ENCODE measurements at regions not wholly inside any gene's neighbourhood (a gene's known extent, or its start where the extent isn't known, plus 50 kb on each side); places are given as distances from the start of the nearest gene placed in this dataset.

DNA sequence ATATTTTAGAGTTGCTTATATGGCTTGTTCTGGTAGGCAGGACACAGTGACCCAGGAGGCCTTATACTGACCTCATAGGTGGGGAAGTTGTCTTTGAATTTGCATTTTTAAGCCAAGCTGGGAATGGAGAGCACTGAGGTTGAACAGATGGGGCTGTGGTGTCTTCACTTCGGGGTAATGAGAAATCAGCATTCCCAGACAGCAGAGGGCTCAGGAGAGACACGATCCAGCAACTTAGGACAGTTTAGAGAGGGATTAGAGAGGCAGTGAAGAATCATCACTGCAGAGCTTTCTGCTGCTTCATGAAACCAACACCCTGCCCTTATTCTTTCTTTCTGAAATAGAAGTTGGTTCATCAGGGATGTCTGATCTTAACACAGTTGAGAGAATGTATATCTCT is 202.4 kb downstream of the TDRD15 start:
- TF ChIP-seq PAWR (CRISPR knock-in tag; IDR thresholded peaks at IDR 0.05; ENCODE audit: borderline replicate concordance) (no peak), ZNF615 (CRISPR knock-in tag; IDR thresholded peaks at IDR 0.05; ENCODE audit: borderline replicate concordance) (no peak), ZNF33B (CRISPR knock-in tag; IDR thresholded peaks at IDR 0.05) (no peak)
- H3K79me2 ChIP-seq (ENCODE audit: insufficient read depth, low read length) = no peaks in the 10 kb centered on the region
- H4K20me1 ChIP-seq (ENCODE audit: insufficient read depth, low read length) = no peaks in the 10 kb centered on the region
- H3K9ac ChIP-seq (ENCODE audit: insufficient read depth, low read depth, low read length) = no peak overlapping the region
- no peak overlapping the region for H3K27ac ChIP-seq (ENCODE audit: extremely low read length, insufficient read depth, low read length)
- 0% methylated on average over 2 of the region's 2 CpGs for WGBS (ENCODE audit: low lambda C conversion rate)
- POLR2A ChIA-PET = no interaction called here
- no peaks in the 10 kb centered on the region for H3K4me1 ChIP-seq (ENCODE audit: insufficient read depth, low read length)
- H3K4me3 ChIP-seq (replicated peaks in 1 of 3; ENCODE audit: insufficient read depth in 1 of 3, low read depth in 2 of 3, low read length in 3 of 3) = no peak overlapping the region
- CTCF ChIA-PET (ENCODE audit: low intra/inter-chr PET ratio, low total read pairs) = no interaction called here
- H3K27me3 ChIP-seq (ENCODE audit: control insufficient read depth in 1 of 2, insufficient read depth in 2 of 2, low read length in 2 of 2) = no peaks in the 10 kb centered on the region; a peak in 2 of 5 replicates
- in situ Hi-C loops (cut with HindIII; ENCODE audit: extremely low pct_ligation_motif_present, low pct_unique_long_range_greater_than_20kb) = no loop called here
- FAIRE-seq (no peak), DNase-seq (ENCODE audit: low spot score) (no peak), ATAC-seq (peak; percentile 53)
- no peak overlapping the region for H2AFZ ChIP-seq (ENCODE audit: low read length)
- H3K4me2 ChIP-seq (ENCODE audit: low read depth, low read length) = no peak overlapping the region
- H3K9me3 ChIP-seq (ENCODE audit: low read length) = no peaks in the 10 kb centered on the region
- no peaks in the 10 kb centered on the region for H3K36me3 ChIP-seq (replicated peaks in 1 of 2; ENCODE audit: control insufficient read depth in 1 of 2, insufficient read depth in 2 of 2, low read length in 2 of 2)
- BruUV-seq (replicated peaks) = no TSS peak
- intact Hi-C loops (cut with micrococcal nuclease; ENCODE audit: unreplicated experiment) = no loop called here

DNA sequence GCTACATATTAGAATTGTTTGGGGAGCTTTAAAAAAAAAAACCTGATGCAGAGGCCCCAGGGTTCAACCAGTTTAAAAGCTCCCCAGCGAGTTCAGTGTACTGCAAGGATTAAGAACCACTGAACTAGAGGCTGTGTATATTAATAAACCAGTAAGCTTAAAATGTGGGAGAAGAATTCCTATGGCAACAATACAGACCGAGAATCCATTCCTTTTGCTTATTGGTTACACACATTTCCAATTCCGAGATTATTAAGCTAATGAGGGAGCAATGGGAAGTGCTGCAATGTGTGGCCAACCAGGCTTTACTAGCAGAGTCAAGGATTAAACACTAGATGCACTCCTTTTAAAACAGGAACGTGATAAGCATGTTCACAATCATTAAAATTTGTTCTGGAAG is 204.4 kb downstream of the TDRD15 start:
- ChIA-PET POLR2A (no interaction called here), CTCF (ENCODE audit: low intra/inter-chr PET ratio, low total read pairs) (no interaction called here)
- Histone ChIP-seq H3K27me3 (ENCODE audit: control insufficient read depth in 1 of 2, insufficient read depth in 2 of 2, low read length in 2 of 2) (no peaks in the 10 kb centered on the region; a peak in 1 of 5 replicates), H3K4me3 (replicated peaks in 1 of 3; ENCODE audit: insufficient read depth in 1 of 3, low read depth in 2 of 3, low read length in 3 of 3) (no peak overlapping the region), H3K9me3 (ENCODE audit: low read length) (no peaks in the 10 kb centered on the region), H3K9ac (ENCODE audit: insufficient read depth, low read depth, low read length) (no peak overlapping the region), H3K27ac (ENCODE audit: extremely low read length, insufficient read depth, low read length) (no peak overlapping the region), H3K36me3 (replicated peaks in 1 of 2; ENCODE audit: control insufficient read depth in 1 of 2, insufficient read depth in 2 of 2, low read length in 2 of 2) (no peaks in the 10 kb centered on the region), H3K4me2 (ENCODE audit: low read depth, low read length) (no peak overlapping the region), H2AFZ (ENCODE audit: low read length) (no peak overlapping the region), H3K4me1 (ENCODE audit: insufficient read depth, low read length) (no peaks in the 10 kb centered on the region), H4K20me1 (ENCODE audit: insufficient read depth, low read length) (no peaks in the 10 kb centered on the region), H3K79me2 (ENCODE audit: insufficient read depth, low read length) (no peaks in the 10 kb centered on the region)
- FAIRE-seq = no peak
- no TSS peak for BruUV-seq (replicated peaks)
- ATAC-seq = no peak
- in situ Hi-C loops (cut with HindIII; ENCODE audit: extremely low pct_ligation_motif_present, low pct_unique_long_range_greater_than_20kb) = no loop called here
- 0% methylated on average over 4 of the region's 4 CpGs for WGBS (ENCODE audit: low lambda C conversion rate)
- no peak for DNase-seq (ENCODE audit: low spot score)
- intact Hi-C loops (cut with micrococcal nuclease; ENCODE audit: unreplicated experiment) = no loop called here
- TF ChIP-seq MLLT10 (CRISPR knock-in tag; IDR thresholded peaks at IDR 0.05) (no peak), ZIK1 (CRISPR knock-in tag; IDR thresholded peaks at IDR 0.05; ENCODE audit: borderline replicate concordance, low read depth) (no peak), RNF2 (conservative IDR thresholded peaks at IDR 0.05; ENCODE audit: low read depth) (no peak), ZNF7 (CRISPR knock-in tag; IDR thresholded peaks at IDR 0.05) (no peak), RBM39 (IDR thresholded peaks at IDR 0.05; ENCODE audit: low read depth, low read length, poor library complexity, severe bottlenecking) (no peak), RAD51 (IDR thresholded peaks at IDR 0.05; ENCODE audit: borderline replicate concordance) (no peak), DMAP1 (CRISPR knock-in tag; IDR thresholded peaks at IDR 0.05) (no peak), EHMT2 (IDR thresholded peaks at IDR 0.05; ENCODE audit: borderline replicate concordance, low read depth, low read length) (no peak), NBN (conservative IDR thresholded peaks at IDR 0.05) (no peak), ZNF547 (CRISPR knock-in tag; IDR thresholded peaks at IDR 0.05) (no peak)
- TF ChIP-seq, protein P1, sequence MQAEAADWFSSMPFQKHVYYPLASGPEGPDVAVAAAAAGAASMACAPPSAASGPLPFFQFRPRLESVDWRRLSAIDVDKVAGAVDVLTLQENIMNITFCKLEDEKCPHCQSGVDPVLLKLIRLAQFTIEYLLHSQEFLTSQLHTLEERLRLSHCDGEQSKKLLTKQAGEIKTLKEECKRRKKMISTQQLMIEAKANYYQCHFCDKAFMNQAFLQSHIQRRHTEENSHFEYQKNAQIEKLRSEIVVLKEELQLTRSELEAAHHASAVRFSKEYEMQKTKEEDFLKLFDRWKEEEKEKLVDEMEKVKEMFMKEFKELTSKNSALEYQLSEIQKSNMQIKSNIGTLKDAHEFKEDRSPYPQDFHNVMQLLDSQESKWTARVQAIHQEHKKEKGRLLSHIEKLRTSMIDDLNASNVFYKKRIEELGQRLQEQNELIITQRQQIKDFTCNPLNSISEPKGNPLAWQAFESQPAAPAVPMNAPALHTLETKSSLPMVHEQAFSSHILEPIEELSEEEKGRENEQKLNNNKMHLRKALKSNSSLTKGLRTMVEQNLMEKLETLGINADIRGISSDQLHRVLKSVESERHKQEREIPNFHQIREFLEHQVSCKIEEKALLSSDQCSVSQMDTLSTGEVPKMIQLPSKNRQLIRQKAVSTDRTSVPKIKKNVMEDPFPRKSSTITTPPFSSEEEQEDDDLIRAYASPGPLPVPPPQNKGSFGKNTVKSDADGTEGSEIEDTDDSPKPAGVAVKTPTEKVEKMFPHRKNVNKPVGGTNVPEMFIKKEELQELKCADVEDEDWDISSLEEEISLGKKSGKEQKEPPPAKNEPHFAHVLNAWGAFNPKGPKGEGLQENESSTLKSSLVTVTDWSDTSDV (CRISPR knock-in tag; IDR thresholded peaks at IDR 0.05) = no peak

All from HepG2 (cell line).